ENCODE measurements at regions not wholly inside any gene's neighbourhood (a gene's known extent, or its start where the extent isn't known, plus 50 kb on each side); places are given as distances from the start of the nearest gene placed in this dataset.

DNA sequence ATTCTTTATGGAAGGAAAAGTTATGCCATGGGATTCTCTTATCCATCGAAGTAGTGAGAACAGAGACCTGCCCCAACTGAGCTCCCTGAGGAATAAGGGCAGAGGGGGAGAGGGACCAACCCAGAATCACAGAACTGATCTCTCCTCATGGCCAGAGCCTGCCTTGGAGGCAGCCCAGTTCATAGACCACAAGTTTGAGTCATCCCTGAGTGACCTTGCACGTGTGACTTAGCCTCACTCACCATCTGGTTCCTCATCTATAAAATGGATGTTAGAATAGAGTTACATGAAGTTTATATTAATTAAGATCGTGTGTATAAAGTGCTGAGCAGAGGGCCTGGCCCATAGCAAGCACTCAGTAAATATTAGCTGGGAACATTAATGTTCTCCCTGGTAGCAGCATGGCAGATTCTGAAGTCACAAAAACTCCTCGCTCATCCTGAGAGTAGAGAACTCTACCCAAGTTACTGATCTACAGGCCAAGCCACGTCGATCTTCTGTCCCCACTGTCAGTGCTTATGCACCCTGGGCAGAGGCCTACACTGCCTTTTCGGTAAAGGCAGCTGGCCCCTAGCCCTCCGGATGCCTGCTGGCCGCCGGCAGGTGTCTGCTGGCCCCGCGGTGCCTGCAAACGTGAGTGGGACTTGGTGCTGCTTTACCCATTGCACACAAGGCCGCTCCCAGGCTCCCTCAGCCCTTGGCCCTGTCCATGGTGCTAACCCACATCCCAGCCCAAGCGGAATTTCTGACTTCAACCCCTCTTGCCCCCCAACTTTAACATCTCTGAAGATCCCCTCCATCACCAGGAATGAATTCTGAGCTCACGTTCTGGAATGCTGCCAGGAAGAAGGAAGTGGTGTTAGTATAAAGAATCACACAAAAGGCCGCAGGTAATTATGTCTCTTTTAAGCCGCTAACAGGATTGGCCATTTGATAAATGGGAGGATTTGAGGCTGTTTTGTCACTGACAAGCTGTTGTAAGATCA is 61.1 kb upstream of the ARAP3 start:
- TF ChIP-seq CTCF (IDR thresholded peaks at IDR 0.05 in 8 of 11, conservative IDR thresholded peaks at IDR 0.05 in 3 of 11) (no peak), POLR2AphosphoS5 (IDR thresholded peaks at IDR 0.05) (no peak)
